ENCODE measurements at regions not wholly inside any gene's neighbourhood (a gene's known extent, or its start where the extent isn't known, plus 50 kb on each side); places are given as distances from the start of the nearest gene placed in this dataset.

GRCh38 chr1:63038586-63038985, 254.7 kb downstream of the ATG4C start:
- no peak for TF ChIP-seq POLR2A (IDR thresholded peaks at IDR 0.05)
- no peak for TF ChIP-seq CTCF (IDR thresholded peaks at IDR 0.05)

Data from body of pancreas (tissue), 4 donors.